ENCODE measurements at regions not wholly inside any gene's neighbourhood (a gene's known extent, or its start where the extent isn't known, plus 50 kb on each side); places are given as distances from the start of the nearest gene placed in this dataset.

GRCh38 chr3:167929968-167930367 lies 165.8 kb downstream of the GOLIM4 start:
- no peak overlapping the region for H3K27ac ChIP-seq (ENCODE audit: insufficient read depth, low read depth, low read length)
- no peak overlapping the region for H3K9ac ChIP-seq (replicated peaks; ENCODE audit: extremely low read depth, insufficient read depth, low read length)
- no peak overlapping the region for H2AFZ ChIP-seq (ENCODE audit: low read depth, low read length)
- no TSS peak for BruUV-seq (replicated peaks)
- FAIRE-seq (no peak), DNase-seq (ENCODE audit: low read depth, low spot score) (no peak)
- TF ChIP-seq POLR2AphosphoS5 (IDR thresholded peaks at IDR 0.05; ENCODE audit: insufficient read depth, low read depth, low read length), result no peak
- no peak for TF ChIP-seq MAX (IDR thresholded peaks at IDR 0.05; ENCODE audit: insufficient read depth, insufficient read length)
- no peak for TF ChIP-seq EZH2 (IDR thresholded peaks at IDR 0.05; ENCODE audit: borderline replicate concordance, low read depth, low read length, severe bottlenecking)
- no peak for TF ChIP-seq POLR2A (IDR thresholded peaks at IDR 0.05; ENCODE audit: low read depth, low read length)
- TF ChIP-seq FOS (IDR thresholded peaks at IDR 0.05; ENCODE audit: borderline replicate concordance, insufficient read depth, low read length), result no peak
- no peak for TF ChIP-seq MYC (IDR thresholded peaks at IDR 0.05; ENCODE audit: low read depth, low read length)
- TF ChIP-seq CTCF (IDR thresholded peaks at IDR 0.05; ENCODE audit: extremely low read depth in 1 of 2, insufficient read depth in 1 of 2, low read depth in 1 of 2, low read length in 2 of 2), result no peak
- H3K27me3 ChIP-seq (ENCODE audit: control insufficient read depth in 2 of 2, insufficient read depth in 2 of 2, low read length in 2 of 2), result peaks cover 0 to 4% of the 10 kb centered on the region in 2 experiments
- H4K20me1 ChIP-seq (replicated peaks; ENCODE audit: control insufficient read depth, extremely low read depth, insufficient read depth, low read length), result no peaks in the 10 kb centered on the region
- ChIA-PET POLR2A (no interaction called here), CTCF (interaction anchor here (0.8 to 7.6 kb wide), 2 partner anchors 111 to 235 kb away, joined by 3 to 104 read pairs; no protein-coding TSS in a partner anchor)
- no peaks in the 10 kb centered on the region for H3K9me3 ChIP-seq (replicated peaks; ENCODE audit: control insufficient read depth, insufficient read depth, low read length)
- H3K4me1 ChIP-seq (ENCODE audit: control insufficient read depth, extremely low read depth, insufficient read depth, low read length), result no peaks in the 10 kb centered on the region
- no peaks in the 10 kb centered on the region for H3K79me2 ChIP-seq (ENCODE audit: control insufficient read depth, insufficient read depth, low read length)
- H3K4me2 ChIP-seq (ENCODE audit: insufficient read depth, low read length), result no peak overlapping the region
- H3K9me1 ChIP-seq (replicated peaks; ENCODE audit: control insufficient read depth, extremely low read depth, insufficient read depth, low read length), result no peaks in the 10 kb centered on the region
- H3K36me3 ChIP-seq (ENCODE audit: control insufficient read depth in 2 of 2, extremely low read depth in 1 of 2, insufficient read depth in 2 of 2, low read length in 2 of 2), result no peaks in the 10 kb centered on the region
- intact Hi-C loops (cut with micrococcal nuclease), result loop anchor here (5.0 kb wide), 1 partner anchor 92 kb away; no protein-coding TSS in a partner anchor
- H3K4me3 ChIP-seq (replicated peaks in 1 of 3; ENCODE audit: insufficient read depth in 1 of 3, low read depth in 1 of 3, low read length in 3 of 3), result no peak overlapping the region
- dilution Hi-C loops (cut with MboI; ENCODE audit: extremely low pct_ligation_motif_present, low sequenced_read_pairs), result no loop called here

All from endothelial cell of umbilical vein (primary cell).